Astrocyte (in vitro differentiated cells and primary cell): ENCODE measurements at regions not wholly inside any gene's neighbourhood (a gene's known extent, or its start where the extent isn't known, plus 50 kb on each side); places are given as distances from the start of the nearest gene placed in this dataset.

ENCODE experiments used
- DNase-seq: peaks from one replicate; pipeline ENCODE4 v3.0.0-alpha.2; 2010; ENCODE audit warnings: low read depth
- FAIRE-seq: peaks from 2 replicates; lab custom pipeline; 2011; peaks lifted over from hg19 to GRCh38; lab: Jason Lieb, UNC
- H2AFZ ChIP-seq: 2 replicates; pipeline ENCODE4 v1.6.0; 2012; ENCODE audit warnings: low read depth, low read length, inconsistent platforms
- H3K27ac ChIP-seq: 2 replicates; pipeline ENCODE4 v1.5.1; 2011; ENCODE audit warnings: low read depth, low read length, inconsistent platforms
- H3K27me3 ChIP-seq: 2 replicates; pipeline ENCODE4 v1.6.0; 2011; ENCODE audit warnings: low read length, inconsistent platforms; ENCODE audit not compliant: insufficient read depth
- H3K36me3 ChIP-seq: 2 replicates; pipeline ENCODE4 v1.5.1; 2011; ENCODE audit warnings: low read length, inconsistent platforms; ENCODE audit not compliant: insufficient read depth
- H3K4me1 ChIP-seq: 2 replicates; pipeline ENCODE4 v1.5.1; 2011; ENCODE audit warnings: low read length, inconsistent platforms; ENCODE audit not compliant: insufficient read depth
- H3K4me2 ChIP-seq: 2 replicates; pipeline ENCODE4 v1.6.0; 2012; ENCODE audit warnings: low read length, inconsistent platforms
- H3K4me3 ChIP-seq: 2 replicates; pipeline ENCODE4 v1.5.1; 2011; ENCODE audit warnings: low read depth, mild to moderate bottlenecking, low read length, inconsistent platforms; ENCODE audit not compliant: insufficient read depth
- H3K79me2 ChIP-seq: 2 replicates; pipeline ENCODE4 v1.6.0; 2012; ENCODE audit warnings: mild to moderate bottlenecking, low read length, inconsistent platforms; ENCODE audit not compliant: insufficient read depth
- H3K9ac ChIP-seq: 2 replicates; pipeline ENCODE4 v1.6.0; 2012; ENCODE audit warnings: mild to moderate bottlenecking, low read length, inconsistent platforms
- H3K9me3 ChIP-seq: 2 replicates; pipeline ENCODE4 v1.5.1; 2012; ENCODE audit warnings: low read depth, mild to moderate bottlenecking, low read length, inconsistent platforms; ENCODE audit not compliant: insufficient read depth
- H4K20me1 ChIP-seq: 2 replicates; pipeline ENCODE4 v1.6.0; 2012; ENCODE audit warnings: low read length, inconsistent platforms; ENCODE audit not compliant: insufficient read depth
- H3K27ac Mint-ChIP-seq: one replicate; pipeline ENCODE4 v1.8.0; 2021; ENCODE audit warnings: mild to moderate bottlenecking, mixed read lengths; ENCODE audit not compliant: unreplicated experiment
- H3K27me3 Mint-ChIP-seq: one replicate; pipeline ENCODE4 v1.8.0; 2021; ENCODE audit warnings: low read depth, mixed read lengths; ENCODE audit not compliant: unreplicated experiment
- H3K36me3 Mint-ChIP-seq: one replicate; pipeline ENCODE4 v1.8.0; 2021; ENCODE audit warnings: low read depth, mixed read lengths; ENCODE audit not compliant: unreplicated experiment
- H3K4me1 Mint-ChIP-seq: one replicate; pipeline ENCODE4 v1.8.0; 2021; ENCODE audit warnings: low read depth, mixed read lengths; ENCODE audit not compliant: unreplicated experiment
- H3K4me3 Mint-ChIP-seq: one replicate; pipeline ENCODE4 v1.8.0; 2021; ENCODE audit warnings: mild to moderate bottlenecking, moderate library complexity, mixed read lengths; ENCODE audit not compliant: unreplicated experiment
- H3K9me3 Mint-ChIP-seq: one replicate; pipeline ENCODE4 v1.8.0; 2021; ENCODE audit warnings: mild to moderate bottlenecking, mixed read lengths; ENCODE audit not compliant: unreplicated experiment
- EZH2 ChIP-seq: IDR thresholded peaks from 2 replicates; pipeline ENCODE4 v1.6.1; 2012; ENCODE audit warnings: mild to moderate bottlenecking, low read length, inconsistent platforms; ENCODE audit not compliant: insufficient read depth
- TF ChIP-seq, protein P1 (sequence below): IDR thresholded peaks from 2 replicates; pipeline ENCODE4 v1.5.1; 2011; ENCODE audit warnings: low read depth, mild to moderate bottlenecking, inconsistent platforms, low read length, moderate library complexity; ENCODE audit not compliant: insufficient read depth

DNA sequence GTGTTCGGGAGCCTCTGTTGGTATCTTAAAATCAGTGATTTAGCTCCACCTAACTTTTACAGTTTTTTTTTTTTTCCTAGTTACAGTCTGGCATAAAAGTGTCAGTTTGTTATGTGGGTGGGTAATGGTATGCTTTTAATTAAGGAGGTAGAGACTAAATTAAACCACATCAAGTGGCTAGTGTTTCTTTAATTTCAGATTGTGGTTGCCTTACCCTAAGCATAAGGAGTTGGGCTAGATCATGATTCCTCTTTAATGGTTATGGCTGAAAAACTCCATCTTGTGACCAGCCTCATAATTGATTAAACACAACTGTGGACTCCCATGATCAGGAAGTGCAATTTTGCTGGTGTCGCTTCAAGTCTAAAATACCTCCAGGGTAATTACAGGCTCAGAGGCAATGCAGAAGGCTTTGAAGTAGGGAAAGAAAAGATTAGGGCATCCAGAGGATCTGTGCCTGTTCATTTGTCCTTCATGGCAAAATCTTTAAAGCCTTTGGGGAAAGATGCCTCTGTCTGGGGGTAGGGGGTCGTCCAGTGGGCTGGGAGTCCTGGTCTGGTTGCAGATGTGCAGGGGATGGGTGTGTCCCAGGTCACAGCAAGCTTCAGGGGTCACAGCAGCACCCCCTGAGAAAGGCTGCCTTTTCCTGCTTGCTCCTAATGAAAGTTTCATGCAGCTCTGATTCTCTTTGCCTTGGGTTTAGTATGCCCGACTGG is 579.2 kb downstream of the BCL11A start:
- Mint-ChIP-seq H3K27ac (no peak overlapping the region), H3K4me1 (no peaks in the 10 kb centered on the region), H3K27me3 (no peaks in the 10 kb centered on the region), H3K9me3 (no peaks in the 10 kb centered on the region), H3K4me3 (no peak overlapping the region), H3K36me3 (no peaks in the 10 kb centered on the region)
- no peak overlapping the region for H3K27ac ChIP-seq
- no peak overlapping the region for H2AFZ ChIP-seq
- no peak overlapping the region for H3K4me2 ChIP-seq
- no peaks in the 10 kb centered on the region for H3K79me2 ChIP-seq
- no peak for TF ChIP-seq EZH2
- TF ChIP-seq, protein P1, sequence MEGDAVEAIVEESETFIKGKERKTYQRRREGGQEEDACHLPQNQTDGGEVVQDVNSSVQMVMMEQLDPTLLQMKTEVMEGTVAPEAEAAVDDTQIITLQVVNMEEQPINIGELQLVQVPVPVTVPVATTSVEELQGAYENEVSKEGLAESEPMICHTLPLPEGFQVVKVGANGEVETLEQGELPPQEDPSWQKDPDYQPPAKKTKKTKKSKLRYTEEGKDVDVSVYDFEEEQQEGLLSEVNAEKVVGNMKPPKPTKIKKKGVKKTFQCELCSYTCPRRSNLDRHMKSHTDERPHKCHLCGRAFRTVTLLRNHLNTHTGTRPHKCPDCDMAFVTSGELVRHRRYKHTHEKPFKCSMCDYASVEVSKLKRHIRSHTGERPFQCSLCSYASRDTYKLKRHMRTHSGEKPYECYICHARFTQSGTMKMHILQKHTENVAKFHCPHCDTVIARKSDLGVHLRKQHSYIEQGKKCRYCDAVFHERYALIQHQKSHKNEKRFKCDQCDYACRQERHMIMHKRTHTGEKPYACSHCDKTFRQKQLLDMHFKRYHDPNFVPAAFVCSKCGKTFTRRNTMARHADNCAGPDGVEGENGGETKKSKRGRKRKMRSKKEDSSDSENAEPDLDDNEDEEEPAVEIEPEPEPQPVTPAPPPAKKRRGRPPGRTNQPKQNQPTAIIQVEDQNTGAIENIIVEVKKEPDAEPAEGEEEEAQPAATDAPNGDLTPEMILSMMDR, result no peak
- no peaks in the 10 kb centered on the region for H4K20me1 ChIP-seq
- no peak overlapping the region for H3K9ac ChIP-seq
- no peaks in the 10 kb centered on the region for H3K27me3 ChIP-seq
- H3K4me1 ChIP-seq, result no peaks in the 10 kb centered on the region
- H3K9me3 ChIP-seq, result no peaks in the 10 kb centered on the region
- no peak overlapping the region for H3K4me3 ChIP-seq
- H3K36me3 ChIP-seq, result no peaks in the 10 kb centered on the region
- FAIRE-seq (no peak), DNase-seq (no peak)

- Mint-ChIP-seq H3K27me3 (peaks cover 3% of the 10 kb centered on the region), H3K9me3 (no peaks in the 10 kb centered on the region), H3K4me3 (no peak overlapping the region), H3K27ac (no peak overlapping the region), H3K4me1 (no peaks in the 10 kb centered on the region), H3K36me3 (no peaks in the 10 kb centered on the region)
- H3K4me3 ChIP-seq, result no peak overlapping the region
- H4K20me1 ChIP-seq, result no peaks in the 10 kb centered on the region
- H3K4me1 ChIP-seq, result no peaks in the 10 kb centered on the region
- FAIRE-seq (no peak), DNase-seq (no peak)
- H3K36me3 ChIP-seq, result no peaks in the 10 kb centered on the region
- no peaks in the 10 kb centered on the region for H3K79me2 ChIP-seq
- no peaks in the 10 kb centered on the region for H3K27me3 ChIP-seq
- H3K9ac ChIP-seq, result no peak overlapping the region
- H3K4me2 ChIP-seq, result no peak overlapping the region
- H2AFZ ChIP-seq, result no peak overlapping the region
- H3K27ac ChIP-seq, result no peak overlapping the region
- TF ChIP-seq, protein P1, result no peak
- no peak for TF ChIP-seq EZH2
- peaks cover 2% of the 10 kb centered on the region for H3K9me3 ChIP-seq
Measured at GRCh38 chr2:59969161-59969560, 584.3 kb downstream of the BCL11A start.

DNA sequence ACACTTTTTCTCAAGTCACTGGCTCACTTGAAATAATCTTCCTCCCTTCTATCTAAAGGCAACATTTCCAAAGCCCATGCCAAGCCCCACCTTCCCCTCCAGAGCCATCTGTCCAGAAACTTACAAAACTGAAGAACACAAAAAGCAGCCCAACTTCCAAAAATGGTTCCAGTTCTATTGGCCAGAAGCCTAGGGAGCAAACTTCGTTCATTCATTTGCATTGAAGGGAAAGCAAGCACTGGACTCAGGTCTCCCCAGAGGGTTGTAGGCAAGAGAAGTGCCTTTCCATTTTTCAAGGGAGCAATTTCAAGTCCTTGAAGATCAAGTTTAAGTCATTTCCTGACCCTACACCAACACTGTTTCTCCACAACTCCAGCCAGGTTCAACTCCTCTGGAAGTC is 585.0 kb downstream of the BCL11A start:
- no peaks in the 10 kb centered on the region for H3K79me2 ChIP-seq
- no peak overlapping the region for H3K27ac Mint-ChIP-seq
- H2AFZ ChIP-seq, result no peak overlapping the region
- no peaks in the 10 kb centered on the region for H3K36me3 Mint-ChIP-seq
- H3K4me3 ChIP-seq, result no peak overlapping the region
- no peak for TF ChIP-seq EZH2
- TF ChIP-seq, protein P1, result no peak
- no peak overlapping the region for H3K4me2 ChIP-seq
- H3K9me3 ChIP-seq, result peaks cover 3% of the 10 kb centered on the region
- H3K9me3 Mint-ChIP-seq, result no peaks in the 10 kb centered on the region
- no peaks in the 10 kb centered on the region for H4K20me1 ChIP-seq
- H3K4me1 Mint-ChIP-seq, result no peaks in the 10 kb centered on the region
- H3K36me3 ChIP-seq, result no peaks in the 10 kb centered on the region
- H3K27ac ChIP-seq, result no peak overlapping the region
- H3K4me3 Mint-ChIP-seq, result no peak overlapping the region
- no peak overlapping the region for H3K9ac ChIP-seq
- FAIRE-seq, result no peak
- no peaks in the 10 kb centered on the region for H3K4me1 ChIP-seq
- no peaks in the 10 kb centered on the region for H3K27me3 ChIP-seq
- peaks cover 3% of the 10 kb centered on the region for H3K27me3 Mint-ChIP-seq
- no peak for DNase-seq
